B cell (primary cell): ENCODE measurements at regions not wholly inside any gene's neighbourhood (a gene's known extent, or its start where the extent isn't known, plus 50 kb on each side); places are given as distances from the start of the nearest gene placed in this dataset.

Experiments used
- ATAC-seq: fragments of 200-7000 bp; cut with Tn5 transposase; one replicate; pipeline ENCODE4 v1.10.0; 2021; ENCODE audit warnings: low read depth, mild to moderate bottlenecking, moderate number of reproducible peaks, moderate library complexity
- CTCF ChIA-PET: fragments of 350-600 bp; sonication (Branson Sonifier 250); formaldehyde crosslinking; loops from one replicate; lab custom pipeline; 2021; ENCODE audit warnings: antibody characterized with exemption, inconsistent platforms; lab: Charles Lee
- POLR2A ChIA-PET: fragments of 350-600 bp; sonication (Branson Sonifier 250); formaldehyde crosslinking; loops from one replicate; lab custom pipeline; 2021; ENCODE audit warnings: antibody characterized with exemption; lab: Charles Lee
- DNase-seq: peaks from one replicate; pipeline ENCODE4 v3.0.0; 2013
- H2AFZ ChIP-seq: 2 replicates; pipeline ENCODE4 v1.6.1; 2012; ENCODE audit warnings: mild to moderate bottlenecking, low read depth, low read length; ENCODE audit not compliant: insufficient read depth, poor library complexity, severe bottlenecking
- H3K27ac ChIP-seq, 2 donors: 1 replicate in 1 of 2; 2 replicates in 1 of 2; pipeline ENCODE4 v1.5.1; 2012 to 2013; ENCODE audit warnings: low read length in 2 of 2, mild to moderate bottlenecking in 2 of 2, moderate library complexity in 1 of 2
- H3K27me3 ChIP-seq, 4 experiments: fragments of 200-600 bp in 1 of 4; sonication (generic) in 1 of 4; replicated peaks in 1 of 4; 1 replicate in 2 of 4; 2 replicates in 2 of 4; pipeline versions ENCODE4 v1.6.1 to v1.7.0; 2013 to 2016; ENCODE audit warnings: low read length in 3 of 4, mild to moderate bottlenecking in 2 of 4, mixed read lengths in 1 of 4, moderate library complexity in 1 of 4; ENCODE audit not compliant: insufficient read depth in 4 of 4, control insufficient read depth in 3 of 4; ENCODE audit errors: control extremely low read depth in 1 of 4
- H3K36me3 ChIP-seq, 2 experiments: replicated peaks in 1 of 2; 1 replicate in 1 of 2; 2 replicates in 1 of 2; pipeline versions ENCODE4 v1.6.1 to v1.7.1; 2013; ENCODE audit warnings: low read length in 1 of 2; ENCODE audit not compliant: insufficient read depth in 2 of 2, control insufficient read depth in 1 of 2; ENCODE audit errors: control extremely low read depth in 1 of 2, extremely low read depth in 1 of 2
- H3K4me1 ChIP-seq, 2 donors: fragments of 200-600 bp in 1 of 2; sonication (generic) in 1 of 2; 1 replicate in 1 of 2; 2 replicates in 1 of 2; pipeline versions ENCODE4 v1.5.1 to v1.6.1; 2013 to 2017; ENCODE audit warnings: low read length in 2 of 2; ENCODE audit not compliant: control insufficient read depth in 2 of 2, insufficient read depth in 2 of 2
- H3K4me2 ChIP-seq: replicated peaks from 2 replicates; pipeline ENCODE3; 2012; ENCODE audit warnings: mild to moderate bottlenecking, low read depth, low read length; ENCODE audit not compliant: poor library complexity, severe bottlenecking
- H3K4me3 ChIP-seq, 5 experiments: fragments of 200-600 bp in 1 of 5; sonication (generic) in 1 of 5; 1 replicate in 3 of 5; 2 replicates in 2 of 5; pipeline versions ENCODE4 v1.5.1 to v1.7.0; 2011 to 2016; ENCODE audit warnings: low read length in 4 of 5, mild to moderate bottlenecking in 4 of 5, low read depth in 2 of 5, control low read depth in 1 of 5, moderate library complexity in 1 of 5; ENCODE audit not compliant: insufficient read depth in 1 of 5; ENCODE audit errors: control extremely low read depth in 1 of 5, extremely low read depth in 1 of 5
- H3K79me2 ChIP-seq: fragments of 200-600 bp; sonication (generic); one replicate; pipeline ENCODE4 v1.6.0; 2016; ENCODE audit warnings: low read length; ENCODE audit not compliant: control insufficient read depth, insufficient read depth
- H3K9ac ChIP-seq: fragments of 200-600 bp; sonication (generic); 2 replicates; pipeline ENCODE4 v1.6.1; 2017; ENCODE audit warnings: mild to moderate bottlenecking, low read length, moderate library complexity
- H3K9me3 ChIP-seq, 3 donors: one replicate each; pipeline versions ENCODE4 v1.6.1 to v1.7.1; 2013; ENCODE audit warnings: low read length in 2 of 3; ENCODE audit not compliant: control insufficient read depth in 2 of 3, insufficient read depth in 1 of 3; ENCODE audit errors: control extremely low read depth in 1 of 3
- H4K20me1 ChIP-seq: 2 replicates; pipeline ENCODE4 v1.6.0; 2012; ENCODE audit warnings: mild to moderate bottlenecking, low read length; ENCODE audit not compliant: insufficient read depth, control insufficient read depth, poor library complexity, severe bottlenecking
- H3K27ac Mint-ChIP-seq: one replicate; pipeline ENCODE4 v1.8.0; 2021; ENCODE audit warnings: mixed read lengths
- H3K27me3 Mint-ChIP-seq: one replicate; pipeline ENCODE4 v1.8.0; 2021; ENCODE audit warnings: mixed read lengths
- H3K4me1 Mint-ChIP-seq: one replicate; pipeline ENCODE4 v1.8.0; 2021; ENCODE audit warnings: mixed read lengths
- H3K4me3 Mint-ChIP-seq: one replicate; pipeline ENCODE4 v1.8.0; 2021; ENCODE audit warnings: mixed read lengths
- H3K9me3 Mint-ChIP-seq: one replicate; pipeline ENCODE4 v1.8.0; 2022; ENCODE audit warnings: mixed read lengths; ENCODE audit not compliant: insufficient read depth
- EZH2 ChIP-seq: IDR thresholded peaks from 2 replicates; pipeline ENCODE4 v1.6.1; 2012; ENCODE audit warnings: borderline replicate concordance, low read depth, mild to moderate bottlenecking, moderate library complexity, low read length; ENCODE audit not compliant: insufficient read depth, poor library complexity, severe bottlenecking
- WGBS: methylation state at CpG from one replicate; pipeline ENCODE4 v1.1.5; 2013; ENCODE audit warnings: missing lambda C conversion rate; ENCODE audit not compliant: insufficient coverage; 5-methylcytosine and 5-hydroxymethylcytosine counted together
- intact Hi-C: fragments of 100-400 bp; cut with micrococcal nuclease; formaldehyde crosslinking; loops from one replicate; pipeline ENCODE4 v1.10.0; 2022
- TF ChIP-seq, protein P1 (sequence below): fragments of 200-600 bp; IDR thresholded peaks from one replicate; pipeline ENCODE4 v1.8.0; 2022; ENCODE audit warnings: antibody characterized with exemption, mild to moderate bottlenecking

DNA sequence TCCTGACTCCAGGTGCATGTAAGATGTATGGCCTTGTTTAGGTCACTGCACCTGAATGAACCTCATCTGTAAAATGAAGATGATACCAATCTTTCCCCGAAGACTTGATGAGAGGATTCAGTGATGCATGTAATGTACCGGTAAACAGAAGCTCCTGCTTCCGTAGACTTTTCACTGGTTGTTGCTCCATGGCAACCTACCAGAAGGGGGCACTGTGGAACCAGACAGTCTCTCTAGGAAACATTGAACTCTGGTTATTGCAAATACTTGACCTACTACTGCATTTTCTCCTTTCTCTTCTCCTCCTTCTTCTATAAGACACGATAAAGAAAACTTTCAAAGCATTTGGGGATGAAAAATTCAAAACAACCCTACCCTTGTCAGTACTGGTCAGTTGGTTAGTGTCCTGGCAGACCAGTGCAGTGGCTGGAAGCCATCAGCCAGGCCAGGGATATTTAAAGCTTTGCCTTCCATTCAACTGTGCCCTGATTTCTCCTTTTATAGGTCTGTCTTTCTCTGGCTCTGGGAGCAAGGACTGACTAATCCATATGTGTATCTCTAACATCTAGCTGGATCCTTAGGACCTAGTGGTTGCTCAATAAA lies 667.4 kb upstream of the SALL1 start:
- Mint-ChIP-seq H3K4me3 (no peak overlapping the region), H3K27me3 (no peaks in the 10 kb centered on the region), H3K4me1 (no peaks in the 10 kb centered on the region), H3K27ac (no peak overlapping the region), H3K9me3 (peaks cover 4% of the 10 kb centered on the region)
- TF ChIP-seq EZH2: no peak
- TF ChIP-seq, protein P1, sequence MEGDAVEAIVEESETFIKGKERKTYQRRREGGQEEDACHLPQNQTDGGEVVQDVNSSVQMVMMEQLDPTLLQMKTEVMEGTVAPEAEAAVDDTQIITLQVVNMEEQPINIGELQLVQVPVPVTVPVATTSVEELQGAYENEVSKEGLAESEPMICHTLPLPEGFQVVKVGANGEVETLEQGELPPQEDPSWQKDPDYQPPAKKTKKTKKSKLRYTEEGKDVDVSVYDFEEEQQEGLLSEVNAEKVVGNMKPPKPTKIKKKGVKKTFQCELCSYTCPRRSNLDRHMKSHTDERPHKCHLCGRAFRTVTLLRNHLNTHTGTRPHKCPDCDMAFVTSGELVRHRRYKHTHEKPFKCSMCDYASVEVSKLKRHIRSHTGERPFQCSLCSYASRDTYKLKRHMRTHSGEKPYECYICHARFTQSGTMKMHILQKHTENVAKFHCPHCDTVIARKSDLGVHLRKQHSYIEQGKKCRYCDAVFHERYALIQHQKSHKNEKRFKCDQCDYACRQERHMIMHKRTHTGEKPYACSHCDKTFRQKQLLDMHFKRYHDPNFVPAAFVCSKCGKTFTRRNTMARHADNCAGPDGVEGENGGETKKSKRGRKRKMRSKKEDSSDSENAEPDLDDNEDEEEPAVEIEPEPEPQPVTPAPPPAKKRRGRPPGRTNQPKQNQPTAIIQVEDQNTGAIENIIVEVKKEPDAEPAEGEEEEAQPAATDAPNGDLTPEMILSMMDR: no peak
- Histone ChIP-seq H3K4me2 (no peak overlapping the region), H2AFZ (no peak overlapping the region), H3K9me3 (no peaks in the 10 kb centered on the region), H3K27me3 (no peaks in the 10 kb centered on the region), H3K27ac (no peak overlapping the region), H3K4me3 (no peak overlapping the region), H3K4me1 (no peaks in the 10 kb centered on the region), H3K79me2 (no peaks in the 10 kb centered on the region), H3K9ac (no peak overlapping the region), H4K20me1 (no peaks in the 10 kb centered on the region), H3K36me3 (no peaks in the 10 kb centered on the region)
- intact Hi-C loops: no loop called here
- ChIA-PET CTCF (no interaction called here), POLR2A (no interaction called here)
- ATAC-seq: no peak
- DNase-seq: no peak
- WGBS: 39% methylated on average over 3 of the region's 4 CpGs

DNA sequence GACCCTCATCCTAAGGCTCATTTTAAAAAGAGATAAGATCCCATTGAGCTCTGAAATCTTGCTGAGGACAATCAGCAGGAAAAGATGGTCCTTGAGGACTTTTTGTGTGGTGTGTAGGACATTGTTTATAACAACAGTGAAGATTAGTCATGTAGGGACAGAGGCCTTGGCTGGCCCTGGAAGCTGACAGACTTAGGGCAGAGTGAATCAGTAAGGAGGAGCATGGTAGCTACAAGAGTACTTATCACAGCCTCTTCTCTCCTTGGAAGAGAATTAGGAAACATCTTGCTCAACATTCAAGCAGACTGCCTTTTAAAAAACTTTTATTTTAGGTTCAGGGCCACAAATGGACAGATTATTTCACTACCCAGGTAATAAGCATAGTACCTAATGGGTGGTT lies 665.9 kb upstream of the SALL1 start:
- Histone ChIP-seq H4K20me1 (no peaks in the 10 kb centered on the region), H3K36me3 (no peaks in the 10 kb centered on the region), H2AFZ (no peak overlapping the region), H3K4me2 (no peak overlapping the region), H3K9me3 (no peaks in the 10 kb centered on the region), H3K27ac (no peak overlapping the region), H3K4me3 (no peak overlapping the region), H3K9ac (no peak overlapping the region), H3K27me3 (no peaks in the 10 kb centered on the region), H3K4me1 (no peaks in the 10 kb centered on the region), H3K79me2 (no peaks in the 10 kb centered on the region)
- Mint-ChIP-seq H3K9me3 (peaks cover 7% of the 10 kb centered on the region), H3K4me3 (no peak overlapping the region), H3K4me1 (no peaks in the 10 kb centered on the region), H3K27ac (no peak overlapping the region), H3K27me3 (no peaks in the 10 kb centered on the region)
- ATAC-seq: no peak
- ChIA-PET POLR2A (no interaction called here), CTCF (interaction anchor here (0.6 kb wide), 1 partner anchor 11 kb away, joined by 3 read pairs; no protein-coding TSS in a partner anchor)
- DNase-seq: no peak
- intact Hi-C loops: no loop called here
- TF ChIP-seq EZH2: no peak
- TF ChIP-seq, protein P1: no peak
